DOHH2 (cell line): ENCODE measurements at regions not wholly inside any gene's neighbourhood (a gene's known extent, or its start where the extent isn't known, plus 50 kb on each side); places are given as distances from the start of the nearest gene placed in this dataset.

ENCODE experiments used
- H3F3A ChIP-seq: fragments of 200-600 bp; sonication (generic), shearing (Covaris generic); 2 replicates; pipeline ENCODE4 v1.6.0; 2016; ENCODE audit warnings: antibody characterized with exemption, mild to moderate bottlenecking; ENCODE audit not compliant: control insufficient read depth, insufficient read depth
- H3K27ac ChIP-seq: fragments of 200-600 bp; sonication (generic); 2 replicates; pipeline ENCODE4 v1.5.1; 2014; ENCODE audit warnings: low read depth, mild to moderate bottlenecking, low read length, moderate library complexity
- H3K27me3 ChIP-seq: fragments of 200-600 bp; sonication (generic); 2 replicates; pipeline ENCODE4 v1.6.1; 2014; ENCODE audit warnings: mild to moderate bottlenecking, low read length, mixed read lengths; ENCODE audit not compliant: control insufficient read depth
- H3K36me3 ChIP-seq: fragments of 200-600 bp; sonication (generic); 2 replicates; pipeline ENCODE4 v1.6.1; 2014; ENCODE audit warnings: mild to moderate bottlenecking, low read length, moderate library complexity, mixed read lengths; ENCODE audit not compliant: control insufficient read depth
- H3K4me1 ChIP-seq: fragments of 200-600 bp; sonication (generic); 2 replicates; pipeline ENCODE4 v1.6.1; 2014; ENCODE audit warnings: mild to moderate bottlenecking, low read length, mixed read lengths; ENCODE audit not compliant: control insufficient read depth
- H3K4me2 ChIP-seq: fragments of 200-600 bp; sonication (generic); 2 replicates; pipeline ENCODE4 v1.6.0; 2014; ENCODE audit warnings: mild to moderate bottlenecking, low read length, moderate library complexity
- H3K4me3 ChIP-seq: fragments of 200-600 bp; sonication (generic); 2 replicates; pipeline ENCODE4 v1.5.1; 2014; ENCODE audit warnings: mild to moderate bottlenecking, low read length, mixed read lengths
- H3K79me2 ChIP-seq: fragments of 200-600 bp; sonication (generic); 2 replicates; pipeline ENCODE4 v1.6.1; 2014; ENCODE audit warnings: mild to moderate bottlenecking, low read length, mixed read lengths; ENCODE audit not compliant: control insufficient read depth
- H3K9me2 ChIP-seq: fragments of 200-600 bp; sonication (generic); replicated peaks from 2 replicates; pipeline ENCODE4 v1.6.1; 2014; ENCODE audit warnings: mild to moderate bottlenecking, low read length, mixed read lengths; ENCODE audit not compliant: control insufficient read depth
- H3K9me3 ChIP-seq: fragments of 200-600 bp; sonication (generic); 2 replicates; pipeline ENCODE4 v1.6.1; 2014; ENCODE audit warnings: antibody characterized with exemption, low read length, mixed read lengths; ENCODE audit not compliant: control insufficient read depth, insufficient read depth
- H4K20me1 ChIP-seq: fragments of 200-600 bp; sonication (generic); 2 replicates; pipeline ENCODE4 v1.6.0; 2014; ENCODE audit warnings: low read depth, mild to moderate bottlenecking, antibody characterized with exemption, low read length, moderate library complexity; ENCODE audit not compliant: control insufficient read depth, insufficient read depth
- EZH2phosphoT487 ChIP-seq: fragments of 200-600 bp; sonication (generic); IDR thresholded peaks from 2 replicates; pipeline ENCODE4 v1.6.1; 2017; ENCODE audit warnings: borderline replicate concordance, mild to moderate bottlenecking, antibody characterized with exemption, low read length, moderate library complexity, mixed read lengths
- TF ChIP-seq, protein P1 (sequence below): fragments of 200-600 bp; sonication (generic); IDR thresholded peaks from one replicate; pipeline ENCODE4 v1.5.1; 2014; ENCODE audit warnings: antibody characterized with exemption, mild to moderate bottlenecking, low read depth, low read length; ENCODE audit not compliant: poor library complexity, severe bottlenecking

DNA sequence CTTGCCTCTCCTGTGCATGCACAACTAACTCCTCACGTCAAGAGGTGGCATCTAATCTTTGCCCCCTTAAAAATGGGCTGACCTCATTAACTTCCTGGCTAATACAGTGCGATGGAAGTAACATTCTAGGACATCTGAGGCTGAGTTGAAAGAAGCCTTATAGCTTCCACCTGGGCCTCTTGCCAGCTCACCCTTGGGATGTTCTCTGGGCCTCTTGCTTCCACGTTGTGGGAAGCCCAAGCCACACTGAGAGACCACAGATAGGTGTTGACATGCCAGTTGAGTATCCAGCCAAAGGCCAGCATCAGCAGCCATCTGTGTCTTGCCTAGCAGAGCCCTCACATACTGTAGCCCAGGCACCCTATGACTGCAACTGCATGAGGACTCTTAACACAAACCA lies 60.8 kb upstream of the GDF10 start:
- Histone ChIP-seq H3K36me3 (no peaks in the 10 kb centered on the region), H3K9me2 (no peaks in the 10 kb centered on the region; the same call in 1 of the 2 replicates), H3K79me2 (no peaks in the 10 kb centered on the region), H3K9me3 (no peaks in the 10 kb centered on the region), H3K4me3 (no peak overlapping the region), H4K20me1 (no peaks in the 10 kb centered on the region), H3K4me2 (no peak overlapping the region), H3K4me1 (no peaks in the 10 kb centered on the region), H3F3A (no peaks in the 10 kb centered on the region), H3K27me3 (no peaks in the 10 kb centered on the region), H3K27ac (no peak overlapping the region)
- no peak for TF ChIP-seq EZH2phosphoT487
- TF ChIP-seq, protein P1, sequence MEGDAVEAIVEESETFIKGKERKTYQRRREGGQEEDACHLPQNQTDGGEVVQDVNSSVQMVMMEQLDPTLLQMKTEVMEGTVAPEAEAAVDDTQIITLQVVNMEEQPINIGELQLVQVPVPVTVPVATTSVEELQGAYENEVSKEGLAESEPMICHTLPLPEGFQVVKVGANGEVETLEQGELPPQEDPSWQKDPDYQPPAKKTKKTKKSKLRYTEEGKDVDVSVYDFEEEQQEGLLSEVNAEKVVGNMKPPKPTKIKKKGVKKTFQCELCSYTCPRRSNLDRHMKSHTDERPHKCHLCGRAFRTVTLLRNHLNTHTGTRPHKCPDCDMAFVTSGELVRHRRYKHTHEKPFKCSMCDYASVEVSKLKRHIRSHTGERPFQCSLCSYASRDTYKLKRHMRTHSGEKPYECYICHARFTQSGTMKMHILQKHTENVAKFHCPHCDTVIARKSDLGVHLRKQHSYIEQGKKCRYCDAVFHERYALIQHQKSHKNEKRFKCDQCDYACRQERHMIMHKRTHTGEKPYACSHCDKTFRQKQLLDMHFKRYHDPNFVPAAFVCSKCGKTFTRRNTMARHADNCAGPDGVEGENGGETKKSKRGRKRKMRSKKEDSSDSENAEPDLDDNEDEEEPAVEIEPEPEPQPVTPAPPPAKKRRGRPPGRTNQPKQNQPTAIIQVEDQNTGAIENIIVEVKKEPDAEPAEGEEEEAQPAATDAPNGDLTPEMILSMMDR: no peak

DNA sequence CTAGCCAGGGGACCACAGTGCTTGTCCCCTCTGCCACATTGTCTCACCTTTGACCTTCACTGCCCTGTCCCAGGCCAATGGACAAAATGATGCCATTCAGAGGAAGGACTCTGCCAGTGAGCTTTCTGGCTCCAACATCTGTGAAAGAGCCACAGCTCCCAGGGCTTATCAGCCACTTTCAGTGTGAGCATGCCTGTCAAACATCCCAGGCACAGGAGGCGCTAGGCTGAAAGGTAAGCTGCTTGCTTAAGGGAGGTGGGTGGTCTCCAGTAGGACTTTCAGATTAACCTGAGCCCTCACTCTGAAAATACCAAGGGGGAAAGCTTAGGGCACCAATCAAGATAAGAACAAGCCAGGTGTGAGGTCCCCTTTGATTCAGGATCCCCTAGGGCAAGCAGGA lies 59.8 kb upstream of the GDF10 start:
- Histone ChIP-seq H3K9me2 (no peaks in the 10 kb centered on the region; the same call in 1 of the 2 replicates), H3K9me3 (no peaks in the 10 kb centered on the region), H3K79me2 (no peaks in the 10 kb centered on the region), H3K4me1 (no peaks in the 10 kb centered on the region), H3K36me3 (no peaks in the 10 kb centered on the region), H3F3A (no peaks in the 10 kb centered on the region), H3K4me3 (no peak overlapping the region), H3K27me3 (no peaks in the 10 kb centered on the region), H4K20me1 (no peaks in the 10 kb centered on the region), H3K27ac (no peak overlapping the region), H3K4me2 (no peak overlapping the region)
- TF ChIP-seq, protein P1: no peak
- TF ChIP-seq EZH2phosphoT487: no peak

DNA sequence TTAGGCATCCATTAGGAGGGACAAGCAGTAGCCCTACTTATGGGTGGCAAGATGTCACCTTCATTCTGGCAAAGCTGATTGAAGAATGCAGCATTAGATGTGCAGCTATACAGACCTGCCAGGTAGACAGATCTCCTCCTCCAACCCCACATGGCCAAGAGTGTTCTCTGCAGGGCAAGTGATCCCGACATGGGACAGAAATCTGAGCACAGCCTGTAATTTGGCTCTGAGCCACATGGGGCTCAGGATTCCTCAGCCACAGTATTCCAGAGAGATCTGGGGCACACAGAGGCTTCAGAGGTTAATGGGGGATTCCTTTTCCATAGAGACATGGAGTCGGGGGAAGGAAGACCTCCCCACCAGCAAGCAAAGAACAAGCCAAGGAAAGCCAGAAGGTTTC lies 58.7 kb upstream of the GDF10 start:
- H3F3A ChIP-seq: no peaks in the 10 kb centered on the region
- no peak overlapping the region for H3K4me2 ChIP-seq
- H3K36me3 ChIP-seq: no peaks in the 10 kb centered on the region
- H3K79me2 ChIP-seq: no peaks in the 10 kb centered on the region
- no peaks in the 10 kb centered on the region for H3K27me3 ChIP-seq
- no peak for TF ChIP-seq EZH2phosphoT487
- TF ChIP-seq, protein P1: no peak
- H3K9me3 ChIP-seq: no peaks in the 10 kb centered on the region
- H3K4me1 ChIP-seq: no peaks in the 10 kb centered on the region
- no peaks in the 10 kb centered on the region for H4K20me1 ChIP-seq
- no peaks in the 10 kb centered on the region for H3K9me2 ChIP-seq
- no peak overlapping the region for H3K4me3 ChIP-seq
- H3K27ac ChIP-seq: no peak overlapping the region
